ENCODE measurements at regions not wholly inside any gene's neighbourhood (a gene's known extent, or its start where the extent isn't known, plus 50 kb on each side); places are given as distances from the start of the nearest gene placed in this dataset.
"Not testable (repeated sequence)": the region's sequence is repeated elsewhere in the genome, so short reads cannot be mapped to it uniquely, and the experiment has no call there.

- CTCF ChIA-PET: interaction anchor here (0.6 to 1.6 kb wide), 7 partner anchors 17 to 528 kb away, joined by 3 to 10 read pairs (median 4); no protein-coding TSS in a partner anchor
- Mint-ChIP-seq H3K27me3 (ENCODE audit: insufficient read depth, unreplicated experiment) (peaks cover 11% of the 10 kb centered on the region), H3K4me1 (ENCODE audit: low read depth, unreplicated experiment) (no peaks in the 10 kb centered on the region), H3K9me3 (ENCODE audit: unreplicated experiment) (no peaks in the 10 kb centered on the region), H3K27ac (ENCODE audit: unreplicated experiment) (no peak overlapping the region), H3K4me3 (ENCODE audit: unreplicated experiment) (no peak overlapping the region), H3K36me3 (ENCODE audit: insufficient read depth, unreplicated experiment) (no peaks in the 10 kb centered on the region)
- POLR2A ChIA-PET: no interaction called here
- Histone ChIP-seq H3K4me3 (ENCODE audit: low read depth, low read length) (no peak overlapping the region), H3K27me3 (replicated peaks; ENCODE audit: control insufficient read depth, insufficient read depth, low read length) (no peaks in the 10 kb centered on the region), H3K36me3 (ENCODE audit: control insufficient read depth, insufficient read depth, low read length) (no peaks in the 10 kb centered on the region), H3K4me1 (no peaks in the 10 kb centered on the region), H3K9me3 (no peaks in the 10 kb centered on the region)
- no TSS peak for BruUV-seq (replicated peaks)
- TF ChIP-seq CTCF (IDR thresholded peaks at IDR 0.05; ENCODE audit: insufficient read depth in 1 of 2, low read depth in 1 of 2, low read length in 1 of 2, severe bottlenecking in 1 of 2, unreplicated experiment in 1 of 2): no peak
- DNase-seq: no peak
- intact Hi-C loops (cut with micrococcal nuclease; ENCODE audit: unreplicated experiment): loop anchor here (1.0 to 5.0 kb wide), 3 partner anchors 249 to 342 kb away; no protein-coding TSS in a partner anchor
Measured at GRCh38 chr13:78121001-78121400, 202.4 kb upstream of the EDNRB start.

GRCh38 chr13:78120144-78120543 is 201.5 kb upstream of the EDNRB start:
- intact Hi-C loops (cut with micrococcal nuclease; ENCODE audit: unreplicated experiment): loop anchor here (5.0 kb wide), 1 partner anchor 248 kb away; no protein-coding TSS in a partner anchor
- H3K9me3 Mint-ChIP-seq (ENCODE audit: unreplicated experiment); H3K36me3 ChIP-seq (ENCODE audit: control insufficient read depth, insufficient read depth, low read length); H3K4me3 Mint-ChIP-seq (ENCODE audit: unreplicated experiment); CTCF ChIA-PET; POLR2A ChIA-PET; H3K27ac Mint-ChIP-seq (ENCODE audit: unreplicated experiment); H3K36me3 Mint-ChIP-seq (ENCODE audit: insufficient read depth, unreplicated experiment); DNase-seq; H3K9me3 ChIP-seq; H3K4me1 ChIP-seq; H3K27me3 ChIP-seq (replicated peaks; ENCODE audit: control insufficient read depth, insufficient read depth, low read length); H3K4me1 Mint-ChIP-seq (ENCODE audit: low read depth, unreplicated experiment); BruUV-seq (replicated peaks); H3K4me3 ChIP-seq (ENCODE audit: low read depth, low read length): not testable (repeated sequence)
- peaks cover 11% of the 10 kb centered on the region for H3K27me3 Mint-ChIP-seq (ENCODE audit: insufficient read depth, unreplicated experiment)

- H3K36me3 Mint-ChIP-seq (ENCODE audit: insufficient read depth, unreplicated experiment); H3K36me3 ChIP-seq (ENCODE audit: control insufficient read depth, insufficient read depth, low read length); POLR2A ChIA-PET; H3K27me3 ChIP-seq (replicated peaks; ENCODE audit: control insufficient read depth, insufficient read depth, low read length); H3K4me3 ChIP-seq (ENCODE audit: low read depth, low read length); BruUV-seq (replicated peaks); H3K4me1 Mint-ChIP-seq (ENCODE audit: low read depth, unreplicated experiment); DNase-seq; H3K4me3 Mint-ChIP-seq (ENCODE audit: unreplicated experiment); CTCF ChIA-PET; H3K9me3 ChIP-seq; intact Hi-C loops (cut with micrococcal nuclease; ENCODE audit: unreplicated experiment); H3K4me1 ChIP-seq; H3K27ac Mint-ChIP-seq (ENCODE audit: unreplicated experiment); H3K27me3 Mint-ChIP-seq (ENCODE audit: insufficient read depth, unreplicated experiment): not testable (repeated sequence)
- H3K9me3 Mint-ChIP-seq (ENCODE audit: unreplicated experiment): peaks cover 13% of the 10 kb centered on the region
Measured at GRCh38 chr13:78117070-78117469, 198.4 kb upstream of the EDNRB start.

- H3K27me3 ChIP-seq (replicated peaks; ENCODE audit: control insufficient read depth, insufficient read depth, low read length): no peaks in the 10 kb centered on the region
- intact Hi-C loops (cut with micrococcal nuclease; ENCODE audit: unreplicated experiment): no loop called here
- no peaks in the 10 kb centered on the region for H3K4me1 ChIP-seq
- ChIA-PET POLR2A (no interaction called here), CTCF (no interaction called here)
- Mint-ChIP-seq H3K4me3 (ENCODE audit: unreplicated experiment) (no peak overlapping the region), H3K27me3 (ENCODE audit: insufficient read depth, unreplicated experiment) (peaks cover 5% of the 10 kb centered on the region), H3K27ac (ENCODE audit: unreplicated experiment) (no peak overlapping the region), H3K9me3 (ENCODE audit: unreplicated experiment) (no peaks in the 10 kb centered on the region), H3K36me3 (ENCODE audit: insufficient read depth, unreplicated experiment) (no peaks in the 10 kb centered on the region), H3K4me1 (ENCODE audit: low read depth, unreplicated experiment) (no peaks in the 10 kb centered on the region)
- no peak overlapping the region for H3K4me3 ChIP-seq (ENCODE audit: low read depth, low read length)
- BruUV-seq (replicated peaks): no TSS peak
- no peaks in the 10 kb centered on the region for H3K36me3 ChIP-seq (ENCODE audit: control insufficient read depth, insufficient read depth, low read length)
- no peak for TF ChIP-seq CTCF (IDR thresholded peaks at IDR 0.05; ENCODE audit: insufficient read depth in 1 of 2, low read depth in 1 of 2, low read length in 1 of 2, severe bottlenecking in 1 of 2, unreplicated experiment in 1 of 2)
- DNase-seq: no peak
- H3K9me3 ChIP-seq: no peaks in the 10 kb centered on the region
Measured at GRCh38 chr13:78105656-78106055, 187.0 kb upstream of the EDNRB start.
